Immature natural killer cell (primary cell): ENCODE measurements at regions not wholly inside any gene's neighbourhood (a gene's known extent, or its start where the extent isn't known, plus 50 kb on each side); places are given as distances from the start of the nearest gene placed in this dataset.
"Not testable (repeated sequence)": the region's sequence is repeated elsewhere in the genome, so short reads cannot be mapped to it uniquely, and the experiment has no call there.

Source experiments
- DNase-seq, 3 donors: peaks; one replicate each; pipeline ENCODE4 v3.0.0; 2022; ENCODE audit warnings: mixed read lengths in 1 of 3
- H3K27ac Mint-ChIP-seq, 6 donors: one replicate each; pipeline ENCODE4 v1.8.0; 2020; ENCODE audit warnings: mixed read lengths in 6 of 6, mild to moderate bottlenecking in 5 of 6, inconsistent platforms in 4 of 6, moderate library complexity in 3 of 6
- H3K27me3 Mint-ChIP-seq, 3 donors: one replicate each; pipeline ENCODE4 v1.8.0; 2020 to 2021; ENCODE audit warnings: low read depth in 3 of 3, mild to moderate bottlenecking in 3 of 3, mixed read lengths in 3 of 3, moderate library complexity in 3 of 3, inconsistent platforms in 1 of 3
- H3K36me3 Mint-ChIP-seq, 3 donors: one replicate each; pipeline ENCODE4 v1.8.0; 2020; ENCODE audit warnings: mixed read lengths in 3 of 3, inconsistent platforms in 2 of 3, mild to moderate bottlenecking in 2 of 3
- H3K4me1 Mint-ChIP-seq, 2 donors: one replicate each; pipeline ENCODE4 v1.8.0; 2020; ENCODE audit warnings: inconsistent platforms in 2 of 2, mild to moderate bottlenecking in 2 of 2, mixed read lengths in 2 of 2, moderate library complexity in 1 of 2
- H3K4me3 Mint-ChIP-seq, 5 donors: one replicate each; pipeline ENCODE4 v1.8.0; 2020; ENCODE audit warnings: mild to moderate bottlenecking in 5 of 5, mixed read lengths in 5 of 5, inconsistent platforms in 3 of 5, moderate library complexity in 3 of 5
- H3K9me3 Mint-ChIP-seq, 6 donors: one replicate each; pipeline ENCODE4 v1.8.0; 2020; ENCODE audit warnings: mild to moderate bottlenecking in 6 of 6, mixed read lengths in 6 of 6, inconsistent platforms in 4 of 6, moderate library complexity in 3 of 6

DNA sequence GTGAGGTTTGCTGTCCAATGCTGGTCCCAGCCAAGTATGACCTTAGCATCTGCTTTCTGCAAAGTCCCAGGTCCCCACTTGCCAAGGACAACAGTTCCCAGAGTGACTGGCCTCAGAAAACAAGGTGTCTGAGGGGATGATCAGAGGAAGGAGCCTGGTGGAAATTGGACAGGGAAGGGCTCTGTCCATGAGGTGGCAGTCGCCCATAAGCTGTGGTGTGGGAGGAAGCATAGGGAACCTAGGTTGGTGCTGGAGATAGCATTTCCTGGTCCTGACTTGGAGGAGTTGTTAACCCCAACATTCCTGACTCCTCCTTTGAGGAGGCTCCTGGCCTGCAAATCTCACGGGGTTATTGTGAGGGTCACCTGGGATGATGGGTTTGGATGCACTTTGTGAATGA is 77.8 kb downstream of the LIMS4 start:
- DNase-seq, H3K4me1 Mint-ChIP-seq, H3K4me3 Mint-ChIP-seq, H3K36me3 Mint-ChIP-seq, H3K27ac Mint-ChIP-seq, H3K27me3 Mint-ChIP-seq, H3K9me3 Mint-ChIP-seq: not testable (repeated sequence)

DNA sequence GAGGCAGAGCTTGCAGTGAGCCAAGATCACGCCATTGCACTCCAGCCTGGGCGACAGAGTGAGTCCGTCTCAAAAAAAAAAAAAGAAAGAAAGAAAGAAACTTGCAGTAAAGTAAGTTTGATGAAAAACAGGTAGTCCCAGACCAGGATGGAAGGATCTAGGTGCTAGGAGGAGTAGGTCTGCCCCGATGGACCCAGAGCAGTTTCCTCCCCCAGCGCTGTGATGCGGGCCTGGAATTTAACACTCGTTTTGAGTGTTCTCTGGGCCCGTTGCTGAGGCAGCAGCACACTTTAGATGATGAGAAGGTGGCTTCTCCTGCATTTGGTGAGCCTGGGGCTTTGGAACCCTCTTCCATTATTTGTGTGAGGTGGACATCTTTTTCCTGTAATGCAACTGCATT is 80.2 kb downstream of the LIMS4 start:
- H3K27ac Mint-ChIP-seq, DNase-seq, H3K36me3 Mint-ChIP-seq, H3K4me3 Mint-ChIP-seq, H3K4me1 Mint-ChIP-seq, H3K27me3 Mint-ChIP-seq, H3K9me3 Mint-ChIP-seq: not testable (repeated sequence)

DNA sequence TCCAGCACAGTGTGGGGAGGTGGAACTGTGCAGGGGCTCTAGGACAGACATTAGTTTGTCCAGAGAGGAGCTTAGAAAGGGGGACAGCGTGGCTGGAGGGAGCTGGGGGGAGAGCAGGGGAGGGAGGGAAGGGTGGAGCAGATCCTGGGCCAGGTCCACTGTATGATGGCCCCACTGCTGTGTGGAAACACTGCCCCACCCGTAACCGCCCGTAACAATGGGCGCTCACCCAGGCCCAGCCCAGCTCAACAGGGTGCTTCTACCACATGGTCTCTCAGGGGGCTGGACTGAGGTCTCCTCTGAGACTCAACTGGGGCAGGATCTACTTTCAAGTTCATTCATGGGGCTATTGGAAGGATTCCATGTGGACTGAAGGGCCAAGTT is 81.6 kb downstream of the LIMS4 start:
- not testable (repeated sequence) for H3K9me3 Mint-ChIP-seq, H3K36me3 Mint-ChIP-seq, H3K27ac Mint-ChIP-seq, H3K4me3 Mint-ChIP-seq, H3K27me3 Mint-ChIP-seq, DNase-seq, H3K4me1 Mint-ChIP-seq

DNA sequence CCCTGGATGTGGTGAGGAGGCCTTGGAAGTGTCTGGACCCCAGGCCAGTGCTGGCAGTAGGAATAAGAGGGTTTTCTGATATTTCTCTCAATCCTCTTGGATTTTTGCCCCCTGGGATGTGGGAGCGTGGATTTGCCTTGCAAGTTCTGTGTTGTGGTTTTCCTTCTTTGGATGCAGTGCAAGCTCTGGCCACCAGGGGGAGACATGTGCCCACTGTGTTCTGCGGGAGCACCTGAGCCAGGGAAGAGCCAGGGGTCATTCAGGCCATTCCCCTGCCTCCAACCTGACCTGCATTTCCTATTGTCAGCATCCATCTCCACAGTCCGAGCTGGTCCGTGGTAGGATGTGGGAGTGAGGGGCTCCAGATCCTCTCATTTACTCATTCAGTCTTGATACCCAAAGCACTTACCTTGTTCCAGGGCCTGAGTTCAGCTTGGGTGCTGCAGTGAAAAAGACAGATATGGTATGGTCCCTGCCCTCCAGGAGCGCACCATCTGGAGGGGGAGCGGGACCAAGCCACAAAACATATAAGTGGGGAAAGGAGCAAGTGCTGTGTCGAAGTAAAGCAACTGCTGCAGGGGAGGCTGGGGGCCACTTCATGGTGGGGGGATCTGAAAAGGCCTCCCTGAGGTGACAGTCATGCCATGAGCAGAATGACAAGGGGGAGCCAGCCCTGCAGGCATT is 82.1 kb downstream of the LIMS4 start:
- H3K4me1 Mint-ChIP-seq, DNase-seq, H3K4me3 Mint-ChIP-seq, H3K27me3 Mint-ChIP-seq, H3K27ac Mint-ChIP-seq, H3K36me3 Mint-ChIP-seq, H3K9me3 Mint-ChIP-seq: not testable (repeated sequence)

DNA sequence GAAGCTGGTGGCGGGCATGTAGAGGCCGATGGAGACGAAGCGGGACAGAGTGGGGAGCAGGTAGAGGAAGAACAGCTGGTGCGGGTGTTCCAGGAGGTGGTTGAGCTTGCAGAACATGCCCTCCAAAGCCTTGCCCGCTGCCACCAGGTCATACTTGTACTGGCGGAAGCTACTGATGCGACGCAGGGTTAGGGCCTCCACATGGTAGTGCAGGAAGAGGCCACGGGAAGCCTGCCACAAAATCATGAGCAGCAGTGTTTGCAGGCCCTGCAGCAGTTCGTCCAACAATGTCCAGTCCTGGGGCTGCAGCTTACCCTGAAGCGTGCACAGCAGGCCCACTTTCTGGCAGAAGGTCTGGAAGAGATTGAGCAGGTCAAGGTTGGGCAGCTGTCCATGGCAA is 85.6 kb downstream of the LIMS4 start:
- H3K9me3 Mint-ChIP-seq, H3K27ac Mint-ChIP-seq, DNase-seq, H3K27me3 Mint-ChIP-seq, H3K36me3 Mint-ChIP-seq, H3K4me1 Mint-ChIP-seq, H3K4me3 Mint-ChIP-seq: not testable (repeated sequence)

DNA sequence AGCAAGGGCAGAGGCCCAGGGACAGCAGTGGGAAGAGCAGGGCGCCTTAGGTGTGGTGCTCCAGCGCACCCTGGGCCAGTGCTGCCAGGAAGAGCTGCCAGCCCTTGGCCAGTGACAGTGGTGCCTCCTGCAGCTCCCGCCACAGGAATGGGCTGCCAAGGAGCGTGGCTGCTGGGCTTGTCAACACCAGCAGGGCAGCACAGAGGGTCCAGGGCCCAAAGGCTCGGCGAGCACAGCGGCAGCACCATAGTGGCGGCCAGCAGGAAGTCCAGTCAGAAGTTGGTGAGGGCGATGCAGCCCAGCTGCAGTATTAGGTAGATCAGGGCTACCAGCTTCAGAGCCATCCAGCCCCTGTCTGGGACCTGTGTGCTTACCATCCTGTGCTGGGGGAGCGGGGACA is 86.1 kb downstream of the LIMS4 start:
- not testable (repeated sequence) for DNase-seq, H3K4me3 Mint-ChIP-seq

DNA sequence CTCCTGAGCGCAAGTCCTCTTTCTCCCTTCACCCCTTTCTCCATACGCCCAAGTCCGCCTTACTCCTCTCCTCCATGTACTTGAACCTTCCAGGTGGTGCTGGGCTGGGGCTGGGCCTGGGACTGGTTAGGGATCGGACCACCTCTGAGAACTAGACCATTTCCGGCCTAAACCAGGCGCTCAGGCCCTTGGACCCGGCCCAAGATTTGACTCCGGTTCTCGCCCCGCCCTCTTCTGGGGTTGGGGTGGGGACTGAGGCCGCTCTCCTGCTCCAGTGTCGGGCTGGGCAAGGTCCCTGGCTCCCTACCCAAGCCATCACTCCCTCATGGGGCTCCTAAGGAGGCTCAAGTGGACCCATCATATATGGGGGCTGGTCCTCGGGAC is 87.9 kb downstream of the LIMS4 start:
- not testable (repeated sequence) for H3K9me3 Mint-ChIP-seq, H3K27ac Mint-ChIP-seq, H3K4me3 Mint-ChIP-seq, H3K4me1 Mint-ChIP-seq, DNase-seq, H3K27me3 Mint-ChIP-seq, H3K36me3 Mint-ChIP-seq

More for the DNA sequence above, 86.1 kb downstream of the LIMS4 start:
- not testable (repeated sequence) for H3K27ac Mint-ChIP-seq, H3K27me3 Mint-ChIP-seq, H3K4me1 Mint-ChIP-seq, H3K9me3 Mint-ChIP-seq, H3K36me3 Mint-ChIP-seq

DNA sequence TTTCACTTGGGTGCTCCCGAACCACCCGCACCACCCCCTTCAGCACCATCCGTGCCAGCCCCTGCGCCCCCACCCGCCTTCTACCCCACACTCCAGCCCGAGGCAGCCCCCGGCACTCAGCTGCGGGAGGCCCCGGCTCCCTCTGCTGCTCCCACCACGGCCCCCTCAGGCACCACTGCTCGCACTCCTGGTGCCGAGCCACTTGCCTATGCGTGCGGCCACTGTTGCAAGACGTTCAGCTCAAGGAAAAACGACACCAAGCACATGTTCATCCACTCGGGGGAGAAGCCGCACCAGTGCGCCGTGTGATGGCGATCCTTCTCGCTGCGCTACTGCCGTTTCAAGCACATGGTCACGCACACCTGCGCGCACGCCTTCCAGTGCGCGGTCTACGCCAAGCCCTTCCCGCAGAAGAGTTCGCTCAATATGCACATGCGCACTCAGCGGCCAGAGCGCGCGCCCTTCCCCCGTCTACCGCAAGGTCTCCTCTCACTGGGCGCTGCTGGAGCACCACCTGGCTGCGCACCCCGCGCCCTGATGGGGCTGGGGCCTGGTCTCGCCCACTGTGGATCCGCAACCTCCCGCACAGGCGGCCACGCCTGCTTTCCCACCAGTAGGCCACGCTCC is 88.4 kb downstream of the LIMS4 start:
- not testable (repeated sequence) for H3K4me3 Mint-ChIP-seq, H3K27ac Mint-ChIP-seq, H3K4me1 Mint-ChIP-seq, H3K36me3 Mint-ChIP-seq, DNase-seq, H3K27me3 Mint-ChIP-seq, H3K9me3 Mint-ChIP-seq

DNA sequence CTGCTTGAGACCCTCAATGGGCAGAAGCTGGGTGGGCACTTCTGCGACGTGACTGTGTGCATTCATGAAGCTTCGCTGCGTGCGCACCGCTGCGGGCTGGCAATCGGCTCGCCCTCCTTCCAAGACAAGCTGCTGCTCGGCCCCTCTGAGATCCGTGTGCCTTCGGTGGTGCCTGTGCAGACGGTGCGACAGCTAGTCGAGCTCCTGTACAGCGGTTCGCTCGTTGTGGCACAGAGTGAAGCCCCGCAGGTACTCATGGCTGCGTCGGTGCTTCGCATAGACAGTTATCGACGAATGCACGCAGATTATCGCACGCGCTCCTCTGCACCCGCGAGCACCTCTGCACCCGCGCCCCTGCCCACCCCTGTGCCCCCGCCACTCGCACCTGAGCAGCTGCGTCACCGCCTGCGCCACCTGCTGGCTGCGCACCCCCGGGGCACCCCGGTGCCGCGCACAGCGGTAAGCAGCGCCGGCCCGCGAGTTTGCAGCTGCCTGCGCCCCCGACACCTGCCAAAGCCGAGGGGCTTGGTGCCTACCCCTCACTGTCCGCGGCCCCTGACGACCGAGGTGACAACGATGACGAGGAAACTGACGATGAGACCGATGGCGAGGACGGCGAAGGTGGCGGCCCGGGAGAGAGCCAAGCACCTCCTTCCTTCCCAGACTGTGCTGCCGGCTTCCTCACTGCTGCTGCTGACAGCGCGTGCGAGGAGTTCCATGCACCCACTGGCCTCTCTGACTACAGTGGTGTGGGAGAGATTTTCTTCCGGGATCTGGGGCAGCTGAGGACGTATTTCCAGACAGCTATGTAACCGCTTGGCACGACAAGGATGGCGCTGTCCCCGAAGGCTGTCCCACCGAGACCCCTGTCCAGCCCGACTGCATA is 89.2 kb downstream of the LIMS4 start:
- H3K4me3 Mint-ChIP-seq, H3K36me3 Mint-ChIP-seq, H3K27me3 Mint-ChIP-seq, H3K27ac Mint-ChIP-seq, H3K4me1 Mint-ChIP-seq, H3K9me3 Mint-ChIP-seq, DNase-seq: not testable (repeated sequence)

DNA sequence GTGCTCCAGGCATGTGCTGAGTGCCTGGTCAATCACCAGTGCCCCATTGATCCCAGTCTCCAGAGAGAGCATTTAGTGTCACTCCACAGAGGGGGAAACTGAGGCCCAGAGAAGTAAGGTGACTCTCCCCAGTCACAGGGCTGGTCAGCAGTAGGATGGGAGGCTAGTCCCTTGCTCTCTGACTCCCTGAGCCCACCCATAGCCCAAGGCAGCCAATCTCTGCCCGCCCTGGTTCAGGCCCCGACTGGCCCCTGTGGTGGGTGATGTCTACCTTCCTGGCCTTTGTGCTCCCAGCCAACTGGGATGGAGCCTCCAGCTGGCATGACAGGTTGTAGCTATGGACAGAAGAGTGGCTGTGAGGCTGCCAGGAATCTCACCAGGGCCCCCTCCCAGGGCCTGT is 99.1 kb downstream of the LIMS4 start:
- DNase-seq, H3K27me3 Mint-ChIP-seq, H3K9me3 Mint-ChIP-seq, H3K27ac Mint-ChIP-seq, H3K36me3 Mint-ChIP-seq, H3K4me1 Mint-ChIP-seq, H3K4me3 Mint-ChIP-seq: not testable (repeated sequence)

DNA sequence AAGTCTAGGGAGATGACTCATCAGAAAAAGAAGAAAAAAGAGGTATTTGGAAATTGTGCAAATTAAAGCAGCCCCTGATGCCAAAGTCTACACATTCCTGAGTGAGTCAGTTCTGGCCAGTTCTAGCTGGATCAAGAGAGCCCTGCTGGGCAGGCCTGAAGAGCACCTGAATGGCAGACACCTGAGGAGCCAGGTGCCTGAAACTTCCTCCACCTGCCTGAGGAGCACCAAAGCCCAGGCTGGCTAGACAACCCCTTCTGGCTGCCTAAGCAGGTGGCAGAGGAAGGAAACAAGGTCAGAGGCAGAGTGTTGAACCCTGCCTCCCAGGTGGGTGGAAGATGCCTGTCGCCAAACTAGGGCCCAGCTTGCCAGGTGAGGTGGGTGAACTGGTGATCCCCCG is 101.0 kb downstream of the LIMS4 start:
- DNase-seq, result peak in 1 of 3 donors; percentile 0
- H3K4me1 Mint-ChIP-seq, H3K4me3 Mint-ChIP-seq, H3K27me3 Mint-ChIP-seq, H3K27ac Mint-ChIP-seq, H3K9me3 Mint-ChIP-seq, H3K36me3 Mint-ChIP-seq: not testable (repeated sequence)

DNA sequence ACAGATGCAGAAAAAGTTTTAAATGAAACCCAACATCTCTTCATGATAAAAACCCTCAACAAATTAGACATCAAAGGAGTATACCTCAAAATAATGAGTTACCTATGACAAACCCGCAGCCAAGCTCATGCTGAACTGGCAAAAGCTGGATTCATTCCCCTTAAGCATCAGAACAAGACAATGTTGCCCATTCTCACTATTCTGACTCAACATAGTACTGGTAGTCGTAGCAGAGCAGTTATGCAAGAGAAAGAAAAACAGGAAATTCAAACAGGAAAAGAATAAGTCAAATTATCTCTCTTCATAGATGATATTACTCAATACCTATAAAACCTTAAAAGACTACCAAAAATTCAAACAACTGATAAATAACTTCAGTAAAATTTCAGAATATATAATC is 115.0 kb downstream of the LIMS4 start:
- H3K4me3 Mint-ChIP-seq, H3K4me1 Mint-ChIP-seq, H3K27me3 Mint-ChIP-seq, H3K36me3 Mint-ChIP-seq, H3K9me3 Mint-ChIP-seq, DNase-seq, H3K27ac Mint-ChIP-seq: not testable (repeated sequence)

DNA sequence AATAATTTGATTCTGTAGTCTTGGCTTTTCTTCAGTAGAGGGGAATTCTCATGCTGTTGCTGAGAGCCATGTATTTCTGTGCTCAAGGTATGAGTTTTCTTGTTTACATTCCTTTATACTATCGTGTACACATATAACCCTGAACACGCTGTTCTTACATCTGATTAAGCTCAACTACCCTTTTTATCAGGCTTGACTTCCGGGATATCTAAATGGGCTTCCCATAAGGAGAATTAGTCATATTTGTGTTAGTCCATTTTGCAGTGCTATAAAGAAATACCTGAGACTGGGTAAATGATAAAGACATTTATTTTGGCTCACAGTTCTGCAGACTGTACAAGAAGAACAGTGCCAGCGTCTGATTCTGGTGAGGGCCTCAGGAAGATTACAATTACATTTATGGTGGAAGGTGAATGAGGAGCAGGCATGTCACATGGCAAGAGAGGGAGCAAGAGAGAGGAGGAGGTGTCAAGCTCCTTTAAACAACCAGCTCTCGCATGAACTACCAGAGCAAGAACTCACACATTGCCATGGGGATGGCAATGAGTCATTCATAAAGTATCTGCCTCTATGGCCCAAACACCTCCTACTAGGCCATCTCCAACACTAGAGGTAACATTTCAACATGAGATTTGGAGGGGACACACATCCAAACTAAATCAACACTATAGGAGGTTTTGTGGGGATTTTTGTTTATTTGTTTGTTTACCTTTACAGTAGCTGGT is 118.2 kb downstream of the LIMS4 start:
- not testable (repeated sequence) for H3K27me3 Mint-ChIP-seq, H3K4me1 Mint-ChIP-seq, H3K4me3 Mint-ChIP-seq, DNase-seq, H3K27ac Mint-ChIP-seq, H3K36me3 Mint-ChIP-seq, H3K9me3 Mint-ChIP-seq

DNA sequence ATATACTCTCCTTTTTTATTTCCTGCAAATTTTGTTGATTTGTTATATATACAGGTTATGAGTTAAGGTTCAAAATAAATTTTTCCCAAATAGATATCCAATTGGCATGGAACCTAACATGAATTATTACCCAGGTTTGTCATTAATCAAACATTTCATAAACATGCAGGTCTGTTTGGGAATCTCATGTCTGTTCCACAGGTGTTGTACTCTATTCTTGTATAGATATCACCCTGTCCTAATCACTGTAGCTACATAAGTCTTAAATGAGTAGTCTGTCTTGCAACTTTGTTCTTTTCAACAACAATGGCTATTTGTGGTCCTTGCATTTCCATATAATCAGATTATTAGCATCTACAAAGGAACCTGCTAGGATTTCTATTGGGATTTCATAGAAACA is 121.9 kb downstream of the LIMS4 start:
- H3K9me3 Mint-ChIP-seq, H3K27me3 Mint-ChIP-seq, H3K4me1 Mint-ChIP-seq, DNase-seq, H3K27ac Mint-ChIP-seq, H3K4me3 Mint-ChIP-seq, H3K36me3 Mint-ChIP-seq: not testable (repeated sequence)
